Left ventricle myocardium inferior (tissue), 1 donor: ENCODE measurements at regions not wholly inside any gene's neighbourhood (a gene's known extent, or its start where the extent isn't known, plus 50 kb on each side); places are given as distances from the start of the nearest gene placed in this dataset.

Experiments used
- DNase-seq: peaks from one replicate; pipeline ENCODE4 v3.0.0-alpha.2; 2020
- H3K27ac ChIP-seq: fragments of 200-600 bp; replicated peaks from 2 replicates; pipeline ENCODE4 v1.8.0; 2021
- H3K27me3 ChIP-seq: fragments of 200-600 bp; 2 replicates; pipeline ENCODE4 v1.8.0; 2021; ENCODE audit warnings: low read depth
- H3K36me3 ChIP-seq: fragments of 200-600 bp; 2 replicates; pipeline ENCODE4 v1.8.0; 2021
- H3K4me1 ChIP-seq: fragments of 200-600 bp; 2 replicates; pipeline ENCODE4 v1.8.0; 2021
- H3K4me3 ChIP-seq: fragments of 200-600 bp; 2 replicates; pipeline ENCODE4 v1.8.0; 2021; ENCODE audit warnings: mild to moderate bottlenecking, moderate library complexity
- H3K9me3 ChIP-seq: fragments of 200-600 bp; replicated peaks from 2 replicates; pipeline ENCODE4 v1.8.0; 2021
- CTCF ChIP-seq: fragments of 200-600 bp; IDR thresholded peaks from 2 replicates; pipeline ENCODE4 v1.8.0; 2021; ENCODE audit warnings: antibody characterized with exemption, mild to moderate bottlenecking, borderline replicate concordance
- intact Hi-C: fragments of 100-400 bp; cut with micrococcal nuclease; formaldehyde crosslinking; loops from one replicate; pipeline ENCODE4 v1.11.0; 2022
- donor health status: DM: no; HTN: yes; CAD: no; lungs with severe emphysema.

- DNase-seq: no peak
- Histone ChIP-seq H3K27me3 (no peaks in the 10 kb centered on the region), H3K4me1 (peaks cover 16% of the 10 kb centered on the region), H3K27ac (no peak overlapping the region), H3K4me3 (no peak overlapping the region), H3K36me3 (no peaks in the 10 kb centered on the region), H3K9me3 (no peaks in the 10 kb centered on the region)
- TF ChIP-seq CTCF: no peak
- intact Hi-C loops: no loop called here
Observed at GRCh38 chr7:50836646-50837045, 54.0 kb upstream of the GRB10 start.

- Histone ChIP-seq H3K9me3 (no peaks in the 10 kb centered on the region), H3K36me3 (no peaks in the 10 kb centered on the region), H3K4me1 (peaks cover 16% of the 10 kb centered on the region), H3K4me3 (no peak overlapping the region), H3K27me3 (no peaks in the 10 kb centered on the region), H3K27ac (no peak overlapping the region)
- DNase-seq: no peak
- TF ChIP-seq CTCF: no peak
- intact Hi-C loops: no loop called here
Observed at GRCh38 chr7:50835156-50835555, 52.5 kb upstream of the GRB10 start.

DNA sequence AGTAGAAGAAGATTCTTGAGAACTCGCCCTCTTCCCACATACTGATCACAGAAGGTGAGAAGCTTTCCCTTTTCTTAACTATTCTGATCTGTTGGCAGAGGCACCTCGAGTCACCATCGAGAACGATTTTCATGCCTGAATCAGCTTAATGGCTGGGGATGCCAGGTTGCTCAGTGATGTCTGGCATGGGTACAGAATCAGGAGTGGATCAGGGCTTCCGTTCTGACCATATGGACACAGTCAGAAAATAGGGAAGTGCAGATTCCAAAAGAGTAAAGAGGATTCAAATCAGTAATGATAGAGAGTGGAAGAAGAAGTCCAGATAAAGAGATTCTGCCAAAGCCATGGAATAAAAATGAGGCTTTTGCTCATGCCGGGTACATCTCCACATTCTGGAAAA, 52.0 kb upstream of the GRB10 start:
- Histone ChIP-seq H3K4me3 (no peak overlapping the region), H3K36me3 (no peaks in the 10 kb centered on the region), H3K27ac (no peak overlapping the region), H3K9me3 (no peaks in the 10 kb centered on the region), H3K27me3 (no peaks in the 10 kb centered on the region), H3K4me1 (peaks cover 12% of the 10 kb centered on the region)
- intact Hi-C loops: no loop called here
- TF ChIP-seq CTCF: no peak
- DNase-seq: no peak

GRCh38 chr7:50834031-50834535, 51.4 kb upstream of the GRB10 start:
- TF ChIP-seq CTCF: no peak
- intact Hi-C loops: no loop called here
- DNase-seq: no peak

DNA sequence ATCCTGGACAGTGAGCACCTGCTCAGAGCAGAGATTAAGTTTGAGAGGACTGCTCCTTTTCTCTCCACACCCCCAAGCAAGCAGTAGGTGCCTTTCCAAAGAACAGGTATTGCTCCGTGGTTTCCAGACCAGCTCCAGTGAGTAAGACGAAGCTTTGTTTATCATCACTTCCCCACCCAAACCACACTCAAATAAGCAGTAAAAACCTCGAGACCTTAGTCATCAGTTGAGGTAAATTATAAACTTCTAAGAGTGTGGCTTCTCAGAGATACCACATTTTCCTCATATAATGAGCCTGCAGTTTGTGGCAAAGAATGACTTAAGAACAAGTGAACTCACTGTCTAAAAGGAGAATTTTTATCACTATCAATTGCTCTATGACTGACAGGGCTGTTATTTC, 50.0 kb upstream of the GRB10 start:
- Histone ChIP-seq H3K27me3 (no peaks in the 10 kb centered on the region), H3K9me3 (no peaks in the 10 kb centered on the region), H3K27ac (no peak overlapping the region), H3K36me3 (no peaks in the 10 kb centered on the region), H3K4me3 (no peak overlapping the region), H3K4me1 (no peaks in the 10 kb centered on the region)
- intact Hi-C loops: no loop called here
- no peak for TF ChIP-seq CTCF
- DNase-seq: no peak

More at GRCh38 chr7:50834031-50834535, 51.4 kb upstream of the GRB10 start:
- Histone ChIP-seq H3K4me1 (peaks cover 7% of the 10 kb centered on the region), H3K27ac (no peak overlapping the region), H3K27me3 (no peaks in the 10 kb centered on the region), H3K36me3 (no peaks in the 10 kb centered on the region), H3K9me3 (no peaks in the 10 kb centered on the region), H3K4me3 (no peak overlapping the region)
